NCI-H146 (cell line): ENCODE measurements at regions not wholly inside any gene's neighbourhood (a gene's known extent, or its start where the extent isn't known, plus 50 kb on each side); places are given as distances from the start of the nearest gene placed in this dataset.
"Not testable (repeated sequence)": the region's sequence is repeated elsewhere in the genome, so short reads cannot be mapped to it uniquely, and the experiment has no call there.

ENCODE experiments used
- DNase-seq: peaks from one replicate; lab custom pipeline; 2025; lab: John Stamatoyannopoulos, UW

DNA sequence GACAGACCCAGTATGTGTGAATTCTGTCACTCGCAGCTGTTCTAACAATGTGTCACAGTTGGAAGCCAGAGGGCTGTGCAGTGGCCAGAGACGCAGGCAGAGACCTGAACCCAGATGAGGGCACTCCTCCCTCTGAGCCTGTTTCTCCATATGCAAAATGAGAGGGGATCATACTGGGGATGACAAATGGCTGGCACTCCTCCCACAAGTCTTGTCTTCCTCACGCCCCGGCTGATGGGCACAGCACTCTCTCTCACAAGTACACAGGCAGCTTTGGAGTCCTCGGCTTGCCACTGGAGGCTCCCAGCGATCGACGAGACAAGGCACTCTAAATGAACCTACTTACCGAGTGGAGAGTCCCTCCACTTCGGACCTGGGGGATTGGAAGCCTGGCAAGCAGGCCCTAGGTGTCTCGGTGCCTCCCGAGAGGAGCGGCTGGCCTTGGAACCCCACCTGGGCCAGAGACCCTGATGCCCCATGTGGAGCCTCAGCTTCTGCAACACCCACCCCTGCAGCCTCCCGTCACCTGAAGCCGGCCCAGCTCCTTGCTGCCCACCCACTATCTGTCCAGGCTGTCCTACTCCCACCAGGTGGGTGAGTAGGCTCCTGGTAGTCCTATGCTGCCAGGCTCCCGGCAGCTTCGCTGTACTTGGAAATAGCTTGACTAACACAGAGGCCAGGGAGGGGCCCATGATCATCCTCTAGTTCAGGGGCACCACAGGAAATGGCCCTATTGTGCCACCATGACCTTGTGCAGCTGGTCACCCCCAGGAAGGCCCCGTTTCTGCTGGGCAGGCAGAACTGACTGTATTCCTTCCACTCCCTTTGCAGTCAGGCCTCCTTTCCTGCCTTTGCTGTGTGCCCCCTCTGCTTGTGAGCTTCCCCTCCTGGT lies 65.0 kb upstream of the IQSEC1 start:
- peak; percentile 52 for DNase-seq

- not testable (repeated sequence) for DNase-seq
Measured at GRCh38 chr3:13136848-13137247, 63.6 kb upstream of the IQSEC1 start.

GRCh38 chr3:13136426-13136825 lies 63.2 kb upstream of the IQSEC1 start:
- DNase-seq, result no peak

GRCh38 chr3:13135811-13136321 lies 62.6 kb upstream of the IQSEC1 start:
- no peak for DNase-seq

DNA sequence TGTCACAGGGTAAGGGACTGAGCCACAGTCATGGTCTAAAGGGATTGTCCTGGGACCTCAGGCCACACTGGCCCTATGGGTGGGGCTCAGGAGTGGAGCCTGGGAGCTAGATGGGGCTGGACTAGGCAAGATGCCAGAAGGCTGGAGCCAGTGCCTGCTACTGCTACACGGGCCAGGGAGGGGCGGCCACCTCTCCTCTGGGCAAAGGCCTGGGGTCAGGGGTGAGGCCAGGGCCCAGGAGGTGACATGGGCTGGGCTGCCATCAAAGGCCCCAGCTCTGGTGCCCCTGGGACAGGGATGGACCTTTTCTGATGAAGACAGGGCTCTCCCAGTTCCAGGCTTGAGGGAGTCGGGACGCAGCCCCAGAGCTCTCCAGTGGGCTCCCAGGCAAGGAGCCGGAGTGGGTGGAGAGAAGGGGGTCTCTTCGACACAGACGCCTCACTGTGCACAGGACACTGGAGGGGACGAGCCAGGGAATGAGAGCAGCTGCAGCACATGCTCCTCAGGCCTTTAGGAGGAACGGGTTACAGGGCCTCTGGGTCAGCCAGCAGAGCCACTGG lies 62.1 kb upstream of the IQSEC1 start:
- DNase-seq, result no peak

GRCh38 chr3:13134879-13135206 lies 61.6 kb upstream of the IQSEC1 start:
- DNase-seq, result no peak

DNA sequence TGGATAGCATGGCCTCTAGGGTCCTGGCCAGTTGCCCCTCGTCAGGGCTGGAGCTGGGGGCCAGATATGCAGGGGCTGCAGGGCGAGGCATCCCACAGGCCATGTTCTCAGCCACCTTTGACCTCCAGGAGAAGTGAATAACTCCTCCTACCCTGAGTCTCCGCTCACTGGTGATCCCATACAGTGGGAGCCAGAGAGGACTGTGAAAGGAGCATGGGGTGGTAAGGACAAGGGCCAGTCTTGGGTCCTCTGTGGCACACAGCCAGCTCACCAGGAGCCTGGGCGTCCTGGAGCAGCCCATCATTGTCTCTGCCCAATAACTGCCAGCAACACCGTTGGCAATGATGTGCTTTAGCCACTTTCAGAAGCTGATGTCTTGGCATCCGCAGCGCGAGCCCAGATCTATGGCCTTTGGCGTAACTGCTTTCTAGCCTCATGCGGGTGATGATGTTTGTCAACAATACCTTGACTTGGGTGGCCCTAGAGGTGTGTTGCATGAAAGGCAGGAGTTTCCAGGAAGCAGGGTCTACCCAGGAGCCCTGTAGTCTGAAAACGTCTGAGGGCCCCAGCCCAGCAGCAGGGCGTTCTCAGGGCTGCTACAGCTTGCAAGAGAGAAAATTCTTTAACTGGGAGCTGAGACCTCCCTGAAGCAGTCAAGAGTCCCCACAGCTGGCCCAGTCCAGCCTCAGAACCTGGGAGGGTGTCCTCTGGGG lies 61.1 kb upstream of the IQSEC1 start:
- DNase-seq, result no peak

- no peak for DNase-seq
Measured at GRCh38 chr3:13133471-13133981, 60.3 kb upstream of the IQSEC1 start.

- no peak for DNase-seq
Measured at GRCh38 chr3:13132731-13133410, 59.6 kb upstream of the IQSEC1 start.

GRCh38 chr3:13132281-13132680 lies 59.1 kb upstream of the IQSEC1 start:
- DNase-seq, result no peak

DNA sequence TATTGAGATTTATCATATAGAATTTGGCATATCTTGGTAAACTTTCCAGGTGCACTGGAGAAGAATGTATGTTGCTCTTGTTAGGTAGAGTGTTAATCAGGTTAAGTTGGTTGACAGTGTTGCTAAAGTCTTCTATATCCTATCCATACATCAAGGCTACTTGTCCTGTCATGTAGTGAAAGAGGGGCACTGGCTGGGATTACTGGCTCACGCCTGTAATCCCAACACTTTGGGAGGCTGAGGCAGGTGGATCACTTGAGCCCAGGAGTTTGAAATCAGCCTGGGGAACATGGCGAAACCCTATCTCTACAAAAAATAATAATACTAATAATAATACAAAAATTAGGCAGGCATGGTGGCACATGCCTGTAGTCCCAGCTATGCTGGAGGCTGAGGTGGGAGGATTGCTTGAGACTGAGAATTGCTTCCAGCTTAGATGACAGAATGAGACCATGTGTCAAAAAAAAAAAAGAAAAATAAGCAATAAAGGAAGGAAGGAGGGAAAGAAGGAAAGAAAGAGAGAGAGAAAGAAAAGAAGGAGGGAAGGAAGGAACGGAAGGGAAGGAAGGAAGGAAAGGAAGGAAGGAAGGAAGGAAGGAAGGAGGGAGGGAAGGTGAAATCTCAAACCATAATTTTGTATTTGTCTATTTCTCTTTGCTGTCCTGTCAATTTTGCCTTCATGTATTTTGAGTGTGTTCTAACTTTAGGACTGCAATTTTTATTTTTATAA lies 57.4 kb upstream of the IQSEC1 start:
- DNase-seq, result no peak

GRCh38 chr3:13125092-13126015 lies 52.1 kb upstream of the IQSEC1 start:
- no peak for DNase-seq

GRCh38 chr3:13124631-13125030 lies 51.4 kb upstream of the IQSEC1 start:
- no peak for DNase-seq

DNA sequence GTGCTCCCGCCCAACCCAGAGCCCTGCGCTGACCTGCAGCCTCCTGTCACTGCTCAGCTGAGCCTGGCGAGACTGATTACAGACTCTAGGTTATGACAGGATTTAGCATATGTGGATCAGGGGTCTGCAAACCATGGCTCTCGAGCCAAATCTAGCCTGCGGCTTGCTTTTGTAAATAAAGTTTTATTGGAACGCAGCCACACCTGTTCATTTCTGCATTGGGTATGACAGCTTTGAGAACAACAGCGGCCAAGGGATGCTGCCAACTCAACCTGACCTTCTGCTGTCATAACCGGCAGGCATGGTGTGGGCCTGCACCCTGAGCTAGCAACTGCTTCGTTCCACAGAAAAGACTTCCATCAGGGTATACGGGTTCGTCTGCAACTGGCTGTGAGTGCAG lies 50.5 kb upstream of the IQSEC1 start:
- DNase-seq, result no peak

DNA sequence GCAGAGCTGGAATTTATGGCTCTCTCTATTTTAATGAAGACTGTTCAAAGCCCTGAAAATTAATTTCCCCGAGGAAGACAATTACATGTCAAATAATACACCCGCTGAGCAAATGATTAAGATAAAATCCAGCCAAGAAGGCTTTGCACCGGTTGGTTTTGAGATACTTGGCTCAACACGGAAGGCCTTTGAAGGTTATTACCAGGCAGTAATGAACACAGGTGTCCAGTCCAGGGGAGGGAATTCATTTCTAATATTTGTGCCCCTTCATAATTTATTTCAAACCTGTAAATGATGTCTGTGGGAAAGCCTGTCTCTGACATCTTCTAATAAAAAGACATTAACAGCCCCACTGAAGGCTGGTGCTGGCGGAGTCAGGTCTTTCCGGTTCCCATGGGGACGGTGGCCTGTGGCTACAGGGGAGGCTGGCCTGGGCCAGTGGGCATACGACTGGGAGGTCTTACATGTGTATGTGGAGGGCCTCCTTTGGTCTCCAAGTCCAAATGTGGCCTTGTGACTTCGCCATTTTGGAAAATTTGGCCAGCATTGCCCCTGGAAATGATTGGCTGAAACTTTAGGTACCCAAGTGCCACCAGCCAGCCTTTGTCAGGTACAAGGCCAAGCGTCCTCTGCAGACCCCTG lies 49.9 kb upstream of the IQSEC1 start:
- DNase-seq, result peak; percentile 66
